ENCODE measurements at regions not wholly inside any gene's neighbourhood (a gene's known extent, or its start where the extent isn't known, plus 50 kb on each side); places are given as distances from the start of the nearest gene placed in this dataset.

DNA sequence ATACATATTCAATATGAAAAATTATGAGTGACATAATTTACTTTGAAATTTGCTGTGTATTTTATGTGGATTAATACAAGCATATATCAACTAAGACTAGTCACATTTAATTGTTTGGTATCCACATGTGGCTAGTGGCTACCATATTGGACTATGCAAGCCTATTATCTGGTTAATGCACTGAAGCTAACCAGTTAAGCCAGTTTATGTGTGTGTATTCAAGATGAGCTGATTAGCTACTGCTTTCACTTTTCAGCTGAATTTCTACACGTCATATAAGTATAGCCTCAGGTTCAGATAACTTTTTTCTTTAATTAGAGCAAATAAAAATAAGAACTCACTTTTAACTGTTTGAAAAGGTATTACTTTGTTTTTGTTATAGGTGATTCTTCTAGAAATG, 903.7 kb downstream of the TFAP2A start:
- H4K20me1 ChIP-seq (ENCODE audit: insufficient read depth, low read length) = no peaks in the 10 kb centered on the region
- no peak overlapping the region for H2AFZ ChIP-seq (ENCODE audit: low read length)
- H3K27me3 ChIP-seq (ENCODE audit: control insufficient read depth in 1 of 2, insufficient read depth in 2 of 2, low read length in 2 of 2) = no peaks in the 10 kb centered on the region
- ChIA-PET CTCF (ENCODE audit: low intra/inter-chr PET ratio, low total read pairs) (no interaction called here), POLR2A (no interaction called here)
- BruUV-seq (replicated peaks) = no TSS peak
- FAIRE-seq = no peak
- TF ChIP-seq POLR2G (IDR thresholded peaks at IDR 0.05; ENCODE audit: low read depth, low read length) (no peak), DNMT1 (CRISPR knock-in tag; IDR thresholded peaks at IDR 0.05) (no peak), ISL2 (CRISPR knock-in tag; IDR thresholded peaks at IDR 0.05) (no peak), MIER3 (CRISPR knock-in tag; IDR thresholded peaks at IDR 0.05; ENCODE audit: borderline replicate concordance) (no peak), NFE2L2 (IDR thresholded peaks at IDR 0.05; ENCODE audit: low read length) (no peak), ZNF879 (CRISPR knock-in tag; IDR thresholded peaks at IDR 0.05) (no peak), PCBP2 (optimal IDR thresholded peaks at IDR 0.05; ENCODE audit: low read depth, low read length, poor library complexity, severe bottlenecking) (no peak)
- TF ChIP-seq, protein P1, sequence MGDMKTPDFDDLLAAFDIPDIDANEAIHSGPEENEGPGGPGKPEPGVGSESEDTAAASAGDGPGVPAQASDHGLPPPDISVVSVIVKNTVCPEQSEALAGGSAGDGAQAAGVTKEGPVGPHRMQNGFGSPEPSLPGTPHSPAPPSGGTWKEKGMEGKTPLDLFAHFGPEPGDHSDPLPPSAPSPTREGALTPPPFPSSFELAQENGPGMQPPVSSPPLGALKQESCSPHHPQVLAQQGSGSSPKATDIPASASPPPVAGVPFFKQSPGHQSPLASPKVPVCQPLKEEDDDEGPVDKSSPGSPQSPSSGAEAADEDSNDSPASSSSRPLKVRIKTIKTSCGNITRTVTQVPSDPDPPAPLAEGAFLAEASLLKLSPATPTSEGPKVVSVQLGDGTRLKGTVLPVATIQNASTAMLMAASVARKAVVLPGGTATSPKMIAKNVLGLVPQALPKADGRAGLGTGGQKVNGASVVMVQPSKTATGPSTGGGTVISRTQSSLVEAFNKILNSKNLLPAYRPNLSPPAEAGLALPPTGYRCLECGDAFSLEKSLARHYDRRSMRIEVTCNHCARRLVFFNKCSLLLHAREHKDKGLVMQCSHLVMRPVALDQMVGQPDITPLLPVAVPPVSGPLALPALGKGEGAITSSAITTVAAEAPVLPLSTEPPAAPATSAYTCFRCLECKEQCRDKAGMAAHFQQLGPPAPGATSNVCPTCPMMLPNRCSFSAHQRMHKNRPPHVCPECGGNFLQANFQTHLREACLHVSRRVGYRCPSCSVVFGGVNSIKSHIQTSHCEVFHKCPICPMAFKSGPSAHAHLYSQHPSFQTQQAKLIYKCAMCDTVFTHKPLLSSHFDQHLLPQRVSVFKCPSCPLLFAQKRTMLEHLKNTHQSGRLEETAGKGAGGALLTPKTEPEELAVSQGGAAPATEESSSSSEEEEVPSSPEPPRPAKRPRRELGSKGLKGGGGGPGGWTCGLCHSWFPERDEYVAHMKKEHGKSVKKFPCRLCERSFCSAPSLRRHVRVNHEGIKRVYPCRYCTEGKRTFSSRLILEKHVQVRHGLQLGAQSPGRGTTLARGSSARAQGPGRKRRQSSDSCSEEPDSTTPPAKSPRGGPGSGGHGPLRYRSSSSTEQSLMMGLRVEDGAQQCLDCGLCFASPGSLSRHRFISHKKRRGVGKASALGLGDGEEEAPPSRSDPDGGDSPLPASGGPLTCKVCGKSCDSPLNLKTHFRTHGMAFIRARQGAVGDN (CRISPR knock-in tag; IDR thresholded peaks at IDR 0.05) = no peak
- H3K4me3 ChIP-seq (replicated peaks in 1 of 3; ENCODE audit: insufficient read depth in 1 of 3, low read depth in 2 of 3, low read length in 3 of 3) = no peak overlapping the region
- no peak for ATAC-seq
- in situ Hi-C loops (cut with HindIII; ENCODE audit: extremely low pct_ligation_motif_present, low pct_unique_long_range_greater_than_20kb) = no loop called here
- H3K9me3 ChIP-seq (ENCODE audit: low read length) = peaks cover 36% of the 10 kb centered on the region
- H3K27ac ChIP-seq (ENCODE audit: extremely low read length, insufficient read depth, low read length) = no peak overlapping the region
- no peaks in the 10 kb centered on the region for H3K4me1 ChIP-seq (ENCODE audit: insufficient read depth, low read length)
- no peaks in the 10 kb centered on the region for H3K79me2 ChIP-seq (ENCODE audit: insufficient read depth, low read length)
- H3K4me2 ChIP-seq (ENCODE audit: low read depth, low read length) = no peak overlapping the region
- 0% methylated on average over 1 of the region's 1 CpG for WGBS (ENCODE audit: low lambda C conversion rate)
- no peaks in the 10 kb centered on the region for H3K36me3 ChIP-seq (replicated peaks in 1 of 2; ENCODE audit: control insufficient read depth in 1 of 2, insufficient read depth in 2 of 2, low read length in 2 of 2)
- no peak for DNase-seq (ENCODE audit: low spot score)
- H3K9ac ChIP-seq (ENCODE audit: insufficient read depth, low read depth, low read length) = no peak overlapping the region
- intact Hi-C loops (cut with micrococcal nuclease; ENCODE audit: unreplicated experiment) = no loop called here

Data from HepG2 (cell line).